ENCODE measurements at regions not wholly inside any gene's neighbourhood (a gene's known extent, or its start where the extent isn't known, plus 50 kb on each side); places are given as distances from the start of the nearest gene placed in this dataset.
A peak's percentile ranks its signal among the peaks of the same experiment; 100 is the strongest.

DNA sequence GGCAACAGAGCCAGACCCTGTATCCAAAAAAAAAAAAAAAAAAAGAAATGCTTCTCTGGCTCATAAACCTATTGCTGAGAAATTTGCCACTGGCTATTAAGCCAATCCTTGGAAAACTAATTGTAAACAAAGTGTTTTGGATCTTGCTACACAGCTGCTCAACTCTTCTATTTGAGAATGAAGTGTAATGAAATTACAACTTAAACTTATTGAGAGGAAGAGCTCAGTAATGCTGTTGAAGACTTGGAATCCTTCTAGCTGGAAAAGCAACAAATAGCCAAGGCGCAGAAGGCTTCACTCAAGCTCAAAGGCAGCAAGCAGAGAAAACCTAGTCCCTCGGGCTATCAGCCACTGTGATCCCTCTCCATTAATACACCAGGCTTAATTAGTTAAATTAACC is 99.6 kb upstream of the ZNF438 start:
- no peak for DNase-seq (ENCODE audit: insufficient read length, low spot score, missing footprints)
- no peaks in the 10 kb centered on the region for H3K36me3 ChIP-seq (ENCODE audit: insufficient read depth, low read length)
- no peaks in the 10 kb centered on the region for H4K20me1 ChIP-seq (ENCODE audit: insufficient read depth, low read length)
- H3K4me2 ChIP-seq (ENCODE audit: insufficient read depth, low read length): no peak overlapping the region
- peaks cover 18% of the 10 kb centered on the region for H3K4me1 ChIP-seq (ENCODE audit: insufficient read depth, low read length)
- no peak overlapping the region for H3K27ac ChIP-seq (ENCODE audit: low read depth, low read length)
- H3K4me3 ChIP-seq (ENCODE audit: insufficient read depth, low read length): no peak overlapping the region
- no peaks in the 10 kb centered on the region for H3K27me3 ChIP-seq (ENCODE audit: insufficient read depth, low read length)
- TF ChIP-seq, protein P1, sequence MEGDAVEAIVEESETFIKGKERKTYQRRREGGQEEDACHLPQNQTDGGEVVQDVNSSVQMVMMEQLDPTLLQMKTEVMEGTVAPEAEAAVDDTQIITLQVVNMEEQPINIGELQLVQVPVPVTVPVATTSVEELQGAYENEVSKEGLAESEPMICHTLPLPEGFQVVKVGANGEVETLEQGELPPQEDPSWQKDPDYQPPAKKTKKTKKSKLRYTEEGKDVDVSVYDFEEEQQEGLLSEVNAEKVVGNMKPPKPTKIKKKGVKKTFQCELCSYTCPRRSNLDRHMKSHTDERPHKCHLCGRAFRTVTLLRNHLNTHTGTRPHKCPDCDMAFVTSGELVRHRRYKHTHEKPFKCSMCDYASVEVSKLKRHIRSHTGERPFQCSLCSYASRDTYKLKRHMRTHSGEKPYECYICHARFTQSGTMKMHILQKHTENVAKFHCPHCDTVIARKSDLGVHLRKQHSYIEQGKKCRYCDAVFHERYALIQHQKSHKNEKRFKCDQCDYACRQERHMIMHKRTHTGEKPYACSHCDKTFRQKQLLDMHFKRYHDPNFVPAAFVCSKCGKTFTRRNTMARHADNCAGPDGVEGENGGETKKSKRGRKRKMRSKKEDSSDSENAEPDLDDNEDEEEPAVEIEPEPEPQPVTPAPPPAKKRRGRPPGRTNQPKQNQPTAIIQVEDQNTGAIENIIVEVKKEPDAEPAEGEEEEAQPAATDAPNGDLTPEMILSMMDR (IDR thresholded peaks at IDR 0.05; ENCODE audit: extremely low read depth, low read depth, low read length): no peak
- H3K9me3 ChIP-seq (ENCODE audit: low read depth, low read length): no peaks in the 10 kb centered on the region
- no peak overlapping the region for H2AFZ ChIP-seq (ENCODE audit: low read length)
- H3K79me2 ChIP-seq (ENCODE audit: insufficient read depth, low read length): no peaks in the 10 kb centered on the region

DNA sequence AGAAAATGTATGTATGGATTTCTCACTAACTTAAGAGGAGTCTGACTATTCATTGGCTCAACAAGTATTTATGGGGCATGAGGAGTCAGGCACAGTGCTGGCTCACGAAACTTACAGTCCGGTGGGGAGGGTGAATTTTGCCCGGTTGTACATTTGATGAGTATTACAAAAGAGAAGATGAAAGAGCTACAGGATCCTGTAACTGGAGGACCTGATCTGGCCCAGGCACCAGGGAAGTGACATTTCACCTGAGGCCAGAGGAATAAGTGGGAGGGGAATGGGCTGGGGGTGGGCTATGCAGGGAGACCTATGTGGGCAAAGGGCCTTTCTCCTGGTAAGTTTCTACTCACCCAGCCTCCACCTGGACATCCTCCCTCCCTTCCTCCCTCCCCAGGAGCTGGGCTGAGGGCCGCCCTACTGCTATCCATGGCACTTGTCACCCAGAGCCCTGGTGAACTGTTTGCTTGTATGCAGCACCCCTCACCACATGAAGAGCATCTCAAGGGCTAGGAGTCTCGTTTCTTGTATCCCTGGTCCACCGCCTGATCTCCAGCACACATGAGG is 101.1 kb upstream of the ZNF438 start:
- Histone ChIP-seq H2AFZ (ENCODE audit: low read length) (no peak overlapping the region), H3K79me2 (ENCODE audit: insufficient read depth, low read length) (no peaks in the 10 kb centered on the region), H3K4me3 (ENCODE audit: insufficient read depth, low read length) (no peak overlapping the region), H4K20me1 (ENCODE audit: insufficient read depth, low read length) (no peaks in the 10 kb centered on the region), H3K9me3 (ENCODE audit: low read depth, low read length) (no peaks in the 10 kb centered on the region), H3K4me1 (ENCODE audit: insufficient read depth, low read length) (peaks cover 27% of the 10 kb centered on the region), H3K27ac (ENCODE audit: low read depth, low read length) (no peak overlapping the region), H3K27me3 (ENCODE audit: insufficient read depth, low read length) (no peaks in the 10 kb centered on the region), H3K36me3 (ENCODE audit: insufficient read depth, low read length) (no peaks in the 10 kb centered on the region), H3K4me2 (ENCODE audit: insufficient read depth, low read length) (no peak overlapping the region)
- TF ChIP-seq, protein P1 (IDR thresholded peaks at IDR 0.05; ENCODE audit: extremely low read depth, low read depth, low read length): no peak
- no peak for DNase-seq (ENCODE audit: insufficient read length, low spot score, missing footprints)

DNA sequence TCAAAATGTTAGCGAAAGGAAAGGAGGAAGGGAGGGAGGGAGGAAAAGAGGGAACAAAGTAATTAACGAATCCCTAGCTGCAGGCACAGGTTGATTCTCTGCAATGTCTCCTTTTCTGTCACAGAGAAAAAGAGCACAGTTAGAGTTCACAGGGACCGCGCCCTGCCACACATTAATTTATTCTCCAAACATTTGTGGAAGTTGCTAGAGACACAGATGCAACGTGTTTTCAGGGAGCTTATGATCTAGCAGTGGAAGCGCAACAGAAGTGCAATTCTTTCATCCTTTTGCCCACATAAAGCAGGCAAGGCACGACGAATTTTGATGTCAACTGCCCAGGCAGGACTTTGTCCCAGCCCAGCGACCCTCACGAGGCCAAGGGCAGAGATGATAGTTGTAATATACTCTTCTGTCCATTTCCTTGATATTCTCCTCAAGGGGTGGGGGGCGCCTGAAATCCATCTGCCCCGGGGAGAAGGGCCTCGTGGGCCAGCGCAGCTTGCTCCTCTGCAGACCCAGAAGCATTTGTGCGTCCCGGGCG is 101.7 kb upstream of the ZNF438 start:
- H3K79me2 ChIP-seq (ENCODE audit: insufficient read depth, low read length): no peaks in the 10 kb centered on the region
- peak overlapping the region; percentile 39 for H2AFZ ChIP-seq (ENCODE audit: low read length)
- no peaks in the 10 kb centered on the region for H3K27me3 ChIP-seq (ENCODE audit: insufficient read depth, low read length)
- DNase-seq (ENCODE audit: insufficient read length, low spot score, missing footprints): no peak
- no peaks in the 10 kb centered on the region for H3K36me3 ChIP-seq (ENCODE audit: insufficient read depth, low read length)
- no peak overlapping the region for H3K27ac ChIP-seq (ENCODE audit: low read depth, low read length)
- peak overlapping the region; percentile 69 for H3K4me3 ChIP-seq (ENCODE audit: insufficient read depth, low read length)
- TF ChIP-seq, protein P1 (IDR thresholded peaks at IDR 0.05; ENCODE audit: extremely low read depth, low read depth, low read length): no peak
- peaks cover 27% of the 10 kb centered on the region for H3K4me1 ChIP-seq (ENCODE audit: insufficient read depth, low read length)
- H3K9me3 ChIP-seq (ENCODE audit: low read depth, low read length): no peaks in the 10 kb centered on the region
- no peaks in the 10 kb centered on the region for H4K20me1 ChIP-seq (ENCODE audit: insufficient read depth, low read length)
- peak overlapping the region; percentile 81 for H3K4me2 ChIP-seq (ENCODE audit: insufficient read depth, low read length)

DNA sequence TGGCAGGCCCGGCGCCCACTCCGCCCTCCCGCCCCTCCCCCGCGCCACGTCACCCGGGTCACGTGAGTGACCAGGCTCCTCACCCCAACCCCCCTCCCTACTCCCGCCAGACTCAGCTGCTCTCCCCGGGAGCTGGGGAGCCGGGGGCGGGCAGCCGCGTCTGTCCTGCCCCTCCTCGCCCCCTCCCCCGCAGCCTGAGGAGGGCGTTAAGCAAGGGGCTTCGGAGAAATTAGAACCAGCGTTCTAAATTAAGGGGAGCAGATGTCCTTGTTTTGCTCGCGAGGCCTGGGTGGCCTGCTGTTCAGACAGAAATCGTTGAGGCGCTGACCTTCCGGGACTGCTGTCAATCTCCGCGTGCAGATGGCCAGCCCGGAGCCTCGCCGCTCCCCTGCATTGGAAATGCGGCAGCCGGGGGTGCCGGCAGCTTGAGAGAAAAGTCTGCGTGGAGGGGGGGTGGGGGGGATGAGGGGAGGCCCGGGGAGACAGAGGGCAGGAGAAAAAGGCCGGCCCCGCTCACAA is 102.2 kb upstream of the ZNF438 start:
- H3K4me2 ChIP-seq (ENCODE audit: insufficient read depth, low read length): peak overlapping the region; percentile 81
- H2AFZ ChIP-seq (ENCODE audit: low read length): peak overlapping the region; percentile 88
- H3K79me2 ChIP-seq (ENCODE audit: insufficient read depth, low read length): no peaks in the 10 kb centered on the region
- H4K20me1 ChIP-seq (ENCODE audit: insufficient read depth, low read length): no peaks in the 10 kb centered on the region
- peak overlapping the region; percentile 80 for H3K27ac ChIP-seq (ENCODE audit: low read depth, low read length)
- no peaks in the 10 kb centered on the region for H3K36me3 ChIP-seq (ENCODE audit: insufficient read depth, low read length)
- peak; percentile 93 for DNase-seq (ENCODE audit: insufficient read length, low spot score, missing footprints)
- no peaks in the 10 kb centered on the region for H3K9me3 ChIP-seq (ENCODE audit: low read depth, low read length)
- no peaks in the 10 kb centered on the region for H3K27me3 ChIP-seq (ENCODE audit: insufficient read depth, low read length)
- TF ChIP-seq, protein P1 (IDR thresholded peaks at IDR 0.05; ENCODE audit: extremely low read depth, low read depth, low read length): no peak
- peak overlapping the region; percentile 69 for H3K4me3 ChIP-seq (ENCODE audit: insufficient read depth, low read length)
- H3K4me1 ChIP-seq (ENCODE audit: insufficient read depth, low read length): peaks cover 27% of the 10 kb centered on the region
